OCI-LY1 (cell line): ENCODE measurements at regions not wholly inside any gene's neighbourhood (a gene's known extent, or its start where the extent isn't known, plus 50 kb on each side); places are given as distances from the start of the nearest gene placed in this dataset.
A peak's percentile ranks its signal among the peaks of the same experiment; 100 is the strongest.

ENCODE experiments used
- H2AFZ ChIP-seq: fragments of 200-600 bp; sonication (generic), shearing (Covaris generic); 2 replicates; pipeline ENCODE4 v1.6.0; 2014; ENCODE audit warnings: antibody characterized with exemption, mild to moderate bottlenecking, low read length
- H3F3A ChIP-seq: fragments of 200-600 bp; sonication (generic), shearing (Covaris generic); 2 replicates; pipeline ENCODE4 v1.6.0; 2014; ENCODE audit warnings: mild to moderate bottlenecking, antibody characterized with exemption, low read length, moderate library complexity; ENCODE audit not compliant: insufficient read depth
- H3K27ac ChIP-seq: fragments of 200-600 bp; sonication (generic); 2 replicates; pipeline ENCODE4 v1.5.1; 2014; ENCODE audit warnings: low read length, mixed run types, mild to moderate bottlenecking, low read depth; ENCODE audit not compliant: poor library complexity, severe bottlenecking
- H3K27me3 ChIP-seq: fragments of 200-600 bp; sonication (generic); 2 replicates; pipeline ENCODE4 v1.6.0; 2014; ENCODE audit warnings: antibody characterized with exemption, mild to moderate bottlenecking, low read length, moderate library complexity; ENCODE audit not compliant: insufficient read depth
- H3K36me3 ChIP-seq: fragments of 200-600 bp; sonication (generic); 2 replicates; pipeline ENCODE4 v1.6.1; 2014; ENCODE audit warnings: mild to moderate bottlenecking, antibody characterized with exemption, low read length, moderate library complexity, mixed read lengths; ENCODE audit not compliant: insufficient read depth
- H3K4me1 ChIP-seq: fragments of 200-600 bp; sonication (generic); 2 replicates; pipeline ENCODE4 v1.5.1; 2014; ENCODE audit warnings: mild to moderate bottlenecking, low read length, moderate library complexity; ENCODE audit not compliant: insufficient read depth, severe bottlenecking
- H3K4me2 ChIP-seq: fragments of 200-600 bp; sonication (generic), shearing (Covaris generic); 2 replicates; pipeline ENCODE4 v1.6.1; 2014; ENCODE audit warnings: low read length
- H3K4me3 ChIP-seq: fragments of 200-600 bp; sonication (generic); 2 replicates; pipeline ENCODE4 v1.5.1; 2014; ENCODE audit warnings: low read length, low read depth, mild to moderate bottlenecking, mixed read lengths; ENCODE audit not compliant: poor library complexity, severe bottlenecking
- H3K79me2 ChIP-seq: fragments of 200-600 bp; shearing (Covaris generic); 2 replicates; pipeline ENCODE4 v1.6.1; 2016; ENCODE audit warnings: mixed run types, low read length, mixed read lengths; ENCODE audit not compliant: insufficient read depth
- H3K9ac ChIP-seq: fragments of 200-600 bp; sonication (generic), shearing (Covaris generic); 2 replicates; pipeline ENCODE4 v1.6.1; 2014; ENCODE audit warnings: mild to moderate bottlenecking, low read length, mixed read lengths
- H3K9me2 ChIP-seq: fragments of 200-600 bp; sonication (generic), shearing (Covaris generic); 2 replicates; pipeline ENCODE4 v1.6.1; 2014; ENCODE audit warnings: low read depth, mild to moderate bottlenecking, low read length, mixed read lengths
- H3K9me3 ChIP-seq: fragments of 200-600 bp; shearing (Covaris generic); 2 replicates; pipeline ENCODE4 v1.6.1; 2014; ENCODE audit warnings: low read length, mixed read lengths
- H4K20me1 ChIP-seq: fragments of 200-600 bp; sonication (generic), shearing (Covaris generic); 2 replicates; pipeline ENCODE4 v1.6.0; 2016; ENCODE audit warnings: mild to moderate bottlenecking, low read length; ENCODE audit not compliant: insufficient read depth
- CTCF ChIP-seq: fragments of 200-600 bp; sonication (generic), shearing (Covaris generic); IDR thresholded peaks from 2 replicates; pipeline ENCODE4 v1.5.1; 2017; ENCODE audit warnings: mild to moderate bottlenecking, antibody characterized with exemption, low read length, moderate library complexity, mixed read lengths
- EZH2 ChIP-seq: fragments of 200-600 bp; sonication (generic), shearing (Covaris generic); IDR thresholded peaks from 2 replicates; pipeline ENCODE4 v1.8.0; 2017; ENCODE audit warnings: borderline replicate concordance, mixed run types, mild to moderate bottlenecking, antibody characterized with exemption, low read length, moderate library complexity, mixed read lengths

DNA sequence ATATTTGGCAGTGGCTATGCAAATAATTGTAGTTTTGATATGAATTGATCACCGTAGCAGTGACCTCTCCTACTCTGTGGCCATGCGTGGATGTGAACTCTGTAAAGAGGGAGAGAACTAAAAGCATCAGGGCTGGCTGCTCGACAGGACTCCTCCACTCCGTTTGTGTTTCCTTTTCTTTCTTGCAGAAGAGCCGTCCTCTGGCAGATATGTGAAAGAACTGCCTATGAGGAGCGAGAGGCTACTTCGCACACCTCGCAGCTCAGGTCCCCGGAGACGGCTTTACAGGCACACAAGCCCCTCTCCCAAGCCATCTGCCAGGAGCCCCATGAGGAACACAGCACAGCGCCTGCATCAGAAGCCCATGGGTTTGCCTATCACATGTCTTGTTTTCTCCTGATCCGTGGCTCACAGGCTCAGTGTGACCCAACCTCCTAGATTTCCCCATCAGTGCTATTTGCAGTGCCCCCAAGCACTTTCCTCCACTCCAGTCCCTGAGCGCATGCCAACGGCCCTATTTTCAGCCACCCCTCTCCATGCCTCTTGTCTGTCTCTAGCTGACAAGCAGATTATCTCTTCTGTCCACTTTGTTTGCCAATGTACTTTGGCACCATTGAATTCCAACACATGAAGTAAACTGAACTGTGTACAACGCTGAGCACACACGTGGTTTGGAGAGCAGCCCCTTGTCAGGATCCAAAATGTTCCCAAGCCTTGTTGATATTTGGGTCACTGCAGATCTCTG lies 164.3 kb upstream of the AKR1E2 start:
- Histone ChIP-seq H3K27me3 (no peaks in the 10 kb centered on the region; the same call in 1 of the 2 replicates), H3F3A (no peaks in the 10 kb centered on the region), H3K79me2 (no peaks in the 10 kb centered on the region), H3K4me3 (no peak overlapping the region), H3K4me2 (no peak overlapping the region), H3K27ac (no peak overlapping the region), H3K9ac (no peak overlapping the region), H3K36me3 (no peaks in the 10 kb centered on the region), H2AFZ (no peak overlapping the region), H3K9me3 (no peaks in the 10 kb centered on the region), H4K20me1 (no peaks in the 10 kb centered on the region), H3K4me1 (no peaks in the 10 kb centered on the region), H3K9me2 (no peaks in the 10 kb centered on the region)
- no peak for TF ChIP-seq CTCF
- TF ChIP-seq EZH2: no peak

DNA sequence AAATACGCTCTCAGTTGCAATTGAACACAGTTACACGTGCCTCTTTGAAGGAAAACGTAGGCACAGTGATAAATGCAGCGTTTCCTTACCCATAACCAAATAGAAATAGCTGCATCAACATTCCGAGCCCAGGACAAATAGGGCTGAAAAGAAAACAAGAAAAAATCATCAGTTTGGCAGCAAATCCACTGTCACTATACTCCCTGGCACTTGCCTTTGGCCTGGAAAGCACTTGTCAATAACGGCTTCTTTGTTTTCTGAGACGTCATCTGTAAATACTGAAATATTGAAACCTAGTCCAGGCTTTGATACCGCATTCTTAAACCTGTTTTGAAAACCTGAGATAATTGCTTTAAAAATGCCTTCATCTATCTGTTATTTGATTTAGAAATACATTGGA lies 167.2 kb upstream of the AKR1E2 start:
- H2AFZ ChIP-seq: no peak overlapping the region
- H3K36me3 ChIP-seq: no peaks in the 10 kb centered on the region
- no peaks in the 10 kb centered on the region for H3K9me2 ChIP-seq
- no peaks in the 10 kb centered on the region; the same call in 1 of the 2 replicates for H3K27me3 ChIP-seq
- H3K79me2 ChIP-seq: no peaks in the 10 kb centered on the region
- no peaks in the 10 kb centered on the region for H3F3A ChIP-seq
- H3K4me2 ChIP-seq: no peak overlapping the region
- no peak overlapping the region for H3K27ac ChIP-seq
- no peak overlapping the region for H3K9ac ChIP-seq
- no peaks in the 10 kb centered on the region for H3K9me3 ChIP-seq
- H3K4me3 ChIP-seq: no peak overlapping the region
- no peak for TF ChIP-seq CTCF
- no peaks in the 10 kb centered on the region for H3K4me1 ChIP-seq
- no peaks in the 10 kb centered on the region for H4K20me1 ChIP-seq

DNA sequence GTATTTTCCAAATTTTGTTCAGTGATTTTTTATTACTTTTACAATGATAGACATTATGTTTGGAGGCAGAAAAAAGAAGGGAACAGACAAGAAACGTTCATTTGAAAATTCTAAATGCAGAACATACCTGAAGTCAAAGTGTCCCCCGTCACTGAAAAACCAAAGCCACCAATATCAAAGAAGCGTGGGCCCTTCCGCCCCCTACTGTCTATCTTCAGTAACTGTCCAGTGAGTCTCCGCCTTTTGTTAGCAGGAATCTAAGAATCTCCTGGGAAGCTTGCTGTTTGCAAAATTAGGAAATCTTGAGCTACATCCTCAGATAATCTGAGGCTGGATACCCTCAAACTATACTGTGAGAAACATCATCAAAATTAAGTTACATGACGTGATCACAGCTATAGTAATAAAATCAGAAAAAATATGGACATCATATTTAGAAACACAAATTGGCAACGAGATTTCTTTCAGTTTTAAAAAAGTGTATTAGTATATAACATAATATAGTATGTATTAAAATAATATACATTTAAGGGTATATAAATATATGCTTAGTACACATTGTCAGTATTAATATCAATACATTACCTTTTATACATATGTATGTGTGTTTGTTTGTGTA lies 169.3 kb upstream of the AKR1E2 start:
- Histone ChIP-seq H3K4me1 (no peaks in the 10 kb centered on the region), H3K4me3 (no peak overlapping the region), H2AFZ (no peak overlapping the region), H3F3A (no peaks in the 10 kb centered on the region), H3K79me2 (no peaks in the 10 kb centered on the region), H3K36me3 (no peaks in the 10 kb centered on the region), H3K4me2 (no peak overlapping the region), H3K9me3 (no peaks in the 10 kb centered on the region), H3K9me2 (no peaks in the 10 kb centered on the region), H4K20me1 (no peaks in the 10 kb centered on the region), H3K27me3 (no peaks in the 10 kb centered on the region; the same call in 1 of the 2 replicates), H3K9ac (no peak overlapping the region), H3K27ac (no peak overlapping the region)
- TF ChIP-seq EZH2 (no peak), CTCF (peak; percentile 73)
